Neural progenitor cell (in vitro differentiated cells): ENCODE measurements at regions not wholly inside any gene's neighbourhood (a gene's known extent, or its start where the extent isn't known, plus 50 kb on each side); places are given as distances from the start of the nearest gene placed in this dataset.

Source experiments
- DNase-seq: peaks from one replicate; pipeline ENCODE4 v3.0.0-alpha.2; 2016; ENCODE audit warnings: low spot score
- H2AFZ ChIP-seq: fragments of 200-600 bp; sonication (generic); replicated peaks from 2 replicates; pipeline ENCODE4 v1.6.1; 2016; ENCODE audit warnings: antibody characterized with exemption
- H3F3A ChIP-seq: fragments of 200-600 bp; sonication (generic); 2 replicates; pipeline ENCODE4 v1.6.1; 2016; ENCODE audit warnings: antibody characterized with exemption, low read depth
- H3K27ac ChIP-seq: fragments of 200-600 bp; sonication (generic); 2 replicates; pipeline ENCODE4 v1.5.1; 2016; ENCODE audit warnings: mild to moderate bottlenecking
- H3K27me3 ChIP-seq: fragments of 200-600 bp; sonication (generic); 2 replicates; pipeline ENCODE4 v1.6.1; 2016; ENCODE audit warnings: mild to moderate bottlenecking, moderate library complexity
- H3K36me3 ChIP-seq: fragments of 200-600 bp; sonication (generic); 2 replicates; pipeline ENCODE4 v1.5.1; 2016
- H3K4me1 ChIP-seq: fragments of 200-600 bp; sonication (generic); 2 replicates; pipeline ENCODE4 v1.6.1; 2016; ENCODE audit warnings: mixed run types
- H3K4me2 ChIP-seq: fragments of 200-600 bp; sonication (generic); 2 replicates; pipeline ENCODE4 v1.6.1; 2016
- H3K4me3 ChIP-seq: fragments of 200-600 bp; sonication (generic); 2 replicates; pipeline ENCODE4 v1.5.1; 2016
- H3K79me2 ChIP-seq: fragments of 200-600 bp; sonication (generic); 2 replicates; pipeline ENCODE4 v1.6.1; 2016; ENCODE audit warnings: low read depth
- H3K9ac ChIP-seq: fragments of 200-600 bp; sonication (generic); 2 replicates; pipeline ENCODE4 v1.6.1; 2016
- H3K9me3 ChIP-seq: fragments of 200-600 bp; sonication (generic); 2 replicates; pipeline ENCODE4 v1.5.1; 2016; ENCODE audit warnings: low read depth
- H4K20me1 ChIP-seq: fragments of 200-600 bp; sonication (generic); 2 replicates; pipeline ENCODE4 v1.6.1; 2016; ENCODE audit warnings: low read depth
- H3K27ac Mint-ChIP-seq: 3 replicates; pipeline ENCODE4 v1.8.0; 2021; ENCODE audit warnings: mixed read lengths
- H3K27me3 Mint-ChIP-seq: 2 replicates; pipeline ENCODE4 v1.8.0; 2022; ENCODE audit warnings: low read depth, mild to moderate bottlenecking, inconsistent platforms, moderate library complexity, mixed read lengths; ENCODE audit not compliant: insufficient read depth
- H3K36me3 Mint-ChIP-seq: 3 replicates; pipeline ENCODE4 v1.8.0; 2021; ENCODE audit warnings: mixed read lengths
- H3K4me1 Mint-ChIP-seq: 3 replicates; pipeline ENCODE4 v1.8.0; 2021; ENCODE audit warnings: mixed read lengths
- H3K4me3 Mint-ChIP-seq: 3 replicates; pipeline ENCODE4 v1.8.0; 2021; ENCODE audit warnings: mild to moderate bottlenecking, moderate library complexity, mixed read lengths
- H3K9me3 Mint-ChIP-seq: 3 replicates; pipeline ENCODE4 v1.8.0; 2020; ENCODE audit warnings: mixed read lengths
- CTCF ChIP-seq: fragments of 200-600 bp; sonication (generic); IDR thresholded peaks from 2 replicates; pipeline ENCODE4 v1.5.1; 2017; ENCODE audit warnings: antibody characterized with exemption, mild to moderate bottlenecking
- EZH2 ChIP-seq: fragments of 200-600 bp; sonication (generic); IDR thresholded peaks from 2 replicates; pipeline ENCODE4 v1.6.1; 2017; ENCODE audit warnings: antibody characterized with exemption, mild to moderate bottlenecking, moderate library complexity
- EZH2phosphoT487 ChIP-seq: fragments of 200-600 bp; sonication (generic); IDR thresholded peaks from 2 replicates; pipeline ENCODE4 v1.6.1; 2017; ENCODE audit warnings: antibody characterized with exemption

GRCh38 chr4:27215220-27215826, 354.7 kb downstream of the STIM2 start:
- Histone ChIP-seq H3K4me2 (no peak overlapping the region), H3K9me3 (no peaks in the 10 kb centered on the region), H3K9ac (no peak overlapping the region), H3K27ac (no peak overlapping the region), H3K4me3 (no peak overlapping the region), H3K36me3 (no peaks in the 10 kb centered on the region), H4K20me1 (no peaks in the 10 kb centered on the region), H3K4me1 (no peaks in the 10 kb centered on the region), H3K79me2 (no peaks in the 10 kb centered on the region), H3F3A (no peaks in the 10 kb centered on the region), H2AFZ (no peak overlapping the region), H3K27me3 (no peaks in the 10 kb centered on the region)
- no peak for DNase-seq
- Mint-ChIP-seq H3K36me3 (no peaks in the 10 kb centered on the region), H3K4me1 (no peaks in the 10 kb centered on the region), H3K27me3 (peaks cover 2% of the 10 kb centered on the region), H3K9me3 (no peaks in the 10 kb centered on the region), H3K4me3 (no peak overlapping the region), H3K27ac (no peak overlapping the region)
- TF ChIP-seq CTCF, result no peak
- TF ChIP-seq EZH2, result no peak
- TF ChIP-seq EZH2phosphoT487, result no peak

GRCh38 chr4:27217261-27217769, 356.7 kb downstream of the STIM2 start:
- Histone ChIP-seq H3K9me3 (no peaks in the 10 kb centered on the region), H3K36me3 (no peaks in the 10 kb centered on the region), H2AFZ (no peak overlapping the region), H3K4me1 (no peaks in the 10 kb centered on the region), H4K20me1 (no peaks in the 10 kb centered on the region), H3K27ac (no peak overlapping the region), H3K4me2 (no peak overlapping the region), H3K9ac (no peak overlapping the region), H3K79me2 (no peaks in the 10 kb centered on the region), H3K27me3 (no peaks in the 10 kb centered on the region), H3F3A (no peaks in the 10 kb centered on the region), H3K4me3 (no peak overlapping the region)
- H3K4me1 Mint-ChIP-seq, result no peaks in the 10 kb centered on the region
- no peaks in the 10 kb centered on the region for H3K9me3 Mint-ChIP-seq
- H3K4me3 Mint-ChIP-seq, result no peak overlapping the region
- TF ChIP-seq EZH2 (no peak), EZH2phosphoT487 (no peak), CTCF (no peak)
- no peak for DNase-seq
- no peaks in the 10 kb centered on the region for H3K36me3 Mint-ChIP-seq
- H3K27ac Mint-ChIP-seq, result no peak overlapping the region
- H3K27me3 Mint-ChIP-seq, result peaks cover 2% of the 10 kb centered on the region

- no peaks in the 10 kb centered on the region for H3K9me3 Mint-ChIP-seq
- Histone ChIP-seq H3K9ac (no peak overlapping the region), H4K20me1 (no peaks in the 10 kb centered on the region), H3K27ac (no peak overlapping the region), H3K27me3 (no peaks in the 10 kb centered on the region), H3K9me3 (no peaks in the 10 kb centered on the region), H3F3A (no peaks in the 10 kb centered on the region), H2AFZ (no peak overlapping the region), H3K4me2 (no peak overlapping the region), H3K4me1 (no peaks in the 10 kb centered on the region), H3K36me3 (no peaks in the 10 kb centered on the region), H3K4me3 (no peak overlapping the region), H3K79me2 (no peaks in the 10 kb centered on the region)
- H3K36me3 Mint-ChIP-seq, result no peaks in the 10 kb centered on the region
- DNase-seq, result no peak
- no peak overlapping the region for H3K27ac Mint-ChIP-seq
- H3K27me3 Mint-ChIP-seq, result peaks cover 2% of the 10 kb centered on the region
- H3K4me3 Mint-ChIP-seq, result no peak overlapping the region
- no peaks in the 10 kb centered on the region for H3K4me1 Mint-ChIP-seq
- TF ChIP-seq EZH2phosphoT487 (no peak), CTCF (no peak), EZH2 (no peak)
Measured at GRCh38 chr4:27218013-27218412, 357.4 kb downstream of the STIM2 start.
